GM12873 (cell line): ENCODE measurements at regions not wholly inside any gene's neighbourhood (a gene's known extent, or its start where the extent isn't known, plus 50 kb on each side); places are given as distances from the start of the nearest gene placed in this dataset.

Source experiments
- TF ChIP-seq, protein P1 (sequence below): IDR thresholded peaks from 2 replicates; pipeline ENCODE4 v1.5.1; 2012; ENCODE audit warnings: low read depth, mild to moderate bottlenecking, moderate library complexity, low read length, control low read depth; ENCODE audit not compliant: insufficient read depth; ENCODE audit errors: missing control alignments

DNA sequence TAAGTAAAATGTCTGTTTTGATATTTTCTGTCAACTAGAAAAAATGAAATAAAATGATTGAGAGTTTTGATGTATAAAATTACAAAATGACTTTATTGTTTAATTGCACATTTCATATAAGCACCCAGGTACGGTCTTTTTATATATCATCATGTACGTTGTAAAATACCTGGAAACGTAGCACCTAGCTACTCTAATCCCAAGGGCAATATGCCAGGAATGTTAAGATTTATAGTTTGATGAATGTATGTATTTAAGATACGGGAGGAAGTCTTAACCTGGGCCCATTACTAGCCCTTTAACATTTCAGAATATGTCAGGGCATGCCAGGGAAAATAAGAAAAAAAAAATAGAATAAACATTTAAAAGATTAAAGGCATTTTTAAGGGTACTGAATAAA lies 490.9 kb upstream of the NRSN1 start:
- TF ChIP-seq, protein P1, sequence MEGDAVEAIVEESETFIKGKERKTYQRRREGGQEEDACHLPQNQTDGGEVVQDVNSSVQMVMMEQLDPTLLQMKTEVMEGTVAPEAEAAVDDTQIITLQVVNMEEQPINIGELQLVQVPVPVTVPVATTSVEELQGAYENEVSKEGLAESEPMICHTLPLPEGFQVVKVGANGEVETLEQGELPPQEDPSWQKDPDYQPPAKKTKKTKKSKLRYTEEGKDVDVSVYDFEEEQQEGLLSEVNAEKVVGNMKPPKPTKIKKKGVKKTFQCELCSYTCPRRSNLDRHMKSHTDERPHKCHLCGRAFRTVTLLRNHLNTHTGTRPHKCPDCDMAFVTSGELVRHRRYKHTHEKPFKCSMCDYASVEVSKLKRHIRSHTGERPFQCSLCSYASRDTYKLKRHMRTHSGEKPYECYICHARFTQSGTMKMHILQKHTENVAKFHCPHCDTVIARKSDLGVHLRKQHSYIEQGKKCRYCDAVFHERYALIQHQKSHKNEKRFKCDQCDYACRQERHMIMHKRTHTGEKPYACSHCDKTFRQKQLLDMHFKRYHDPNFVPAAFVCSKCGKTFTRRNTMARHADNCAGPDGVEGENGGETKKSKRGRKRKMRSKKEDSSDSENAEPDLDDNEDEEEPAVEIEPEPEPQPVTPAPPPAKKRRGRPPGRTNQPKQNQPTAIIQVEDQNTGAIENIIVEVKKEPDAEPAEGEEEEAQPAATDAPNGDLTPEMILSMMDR, result no peak

DNA sequence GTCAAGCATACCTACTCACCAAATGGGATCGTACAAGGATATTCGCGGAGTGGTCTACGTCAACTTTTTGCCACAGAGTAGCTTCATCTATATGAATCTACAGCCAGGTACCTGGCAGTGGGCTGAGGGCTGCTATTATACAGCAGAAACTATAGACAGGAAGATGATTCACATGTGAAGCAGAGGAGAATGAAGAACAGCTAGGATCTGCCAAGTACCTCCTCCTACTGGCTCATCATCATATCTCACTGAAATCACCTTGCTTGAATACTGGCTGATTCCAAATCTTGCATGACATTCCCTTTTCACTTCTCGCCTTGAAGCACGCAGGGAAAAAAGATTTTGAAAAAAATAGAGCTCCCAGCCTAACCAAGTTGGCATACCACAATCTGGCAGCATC lies 488.7 kb upstream of the NRSN1 start:
- TF ChIP-seq, protein P1, result no peak

DNA sequence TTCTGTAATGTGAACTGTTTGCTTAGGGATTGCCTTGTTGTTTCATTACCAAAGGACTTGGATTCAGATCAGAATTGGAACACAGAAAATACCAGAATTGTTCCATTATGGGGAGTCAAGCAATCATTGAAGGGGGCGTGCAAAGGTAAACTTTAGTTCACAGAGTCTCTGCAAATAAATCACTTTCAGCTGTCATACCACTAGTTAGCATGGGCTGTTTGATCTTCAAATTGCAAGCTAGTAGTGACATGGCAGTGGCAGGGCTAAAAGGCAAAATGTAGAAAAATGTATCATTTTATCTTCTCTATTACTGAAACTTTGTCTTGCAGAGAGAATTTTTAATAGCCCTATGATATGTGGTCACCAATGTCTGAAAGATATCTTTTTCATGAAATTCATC lies 483.2 kb upstream of the NRSN1 start:
- TF ChIP-seq, protein P1, result no peak

DNA sequence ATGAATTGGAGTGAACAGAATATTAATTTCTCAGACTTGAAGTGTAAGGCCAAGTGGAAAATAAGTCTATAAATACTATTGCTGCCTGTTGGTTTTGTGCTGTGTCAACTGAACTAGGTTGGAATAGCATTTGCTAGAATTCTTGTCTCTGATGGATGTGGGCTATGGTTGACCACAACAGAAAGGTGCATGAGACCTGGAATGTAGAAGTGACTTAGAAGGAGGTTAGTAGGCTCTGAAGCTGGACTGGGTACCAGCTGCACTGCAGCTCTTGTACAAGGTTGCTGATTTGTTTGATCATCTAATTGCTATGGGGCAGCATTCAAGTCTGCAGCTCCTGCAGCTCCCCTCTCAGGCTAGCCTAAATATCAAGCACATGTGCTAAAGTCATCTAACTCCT lies 479.0 kb upstream of the NRSN1 start:
- TF ChIP-seq, protein P1, result no peak

DNA sequence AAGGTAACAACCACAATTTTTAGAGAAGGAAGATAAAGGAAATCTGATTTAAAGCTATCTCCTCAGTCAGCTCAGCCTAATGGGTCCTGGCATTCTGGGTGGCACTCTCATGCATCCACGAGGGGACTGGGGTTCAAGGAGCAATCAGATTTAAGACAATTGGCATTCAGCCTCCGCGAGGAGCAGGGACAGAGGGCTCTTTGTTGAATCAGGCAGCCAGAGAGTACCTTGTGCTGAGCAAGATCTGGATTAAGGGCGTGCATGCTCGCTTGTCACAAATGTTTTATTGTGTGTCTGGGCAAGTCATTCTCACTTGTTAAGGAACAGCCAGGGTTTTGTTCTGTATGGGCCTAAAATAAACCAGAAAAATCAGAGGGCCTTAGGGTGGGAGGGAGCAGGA lies 475.3 kb upstream of the NRSN1 start:
- TF ChIP-seq, protein P1, result no peak

DNA sequence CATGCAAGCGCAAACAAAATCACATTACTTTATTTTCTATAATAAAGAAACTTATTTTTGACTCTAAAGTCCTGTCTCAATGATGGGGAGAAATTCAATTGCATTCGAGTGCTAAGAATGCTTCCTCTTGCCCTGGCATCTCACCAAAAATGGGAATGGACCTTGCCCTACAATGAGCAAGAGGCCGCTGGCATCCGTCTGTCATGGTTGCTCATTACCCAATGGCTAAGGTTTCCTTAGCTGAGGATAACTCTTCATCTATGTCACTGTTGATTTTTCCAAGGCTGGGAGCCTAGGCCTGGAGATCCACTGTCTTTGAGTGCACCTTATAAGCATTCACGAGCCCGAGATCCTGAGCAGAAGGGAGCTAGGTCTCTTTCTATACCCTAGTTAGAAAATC lies 471.3 kb upstream of the NRSN1 start:
- TF ChIP-seq, protein P1, result no peak

DNA sequence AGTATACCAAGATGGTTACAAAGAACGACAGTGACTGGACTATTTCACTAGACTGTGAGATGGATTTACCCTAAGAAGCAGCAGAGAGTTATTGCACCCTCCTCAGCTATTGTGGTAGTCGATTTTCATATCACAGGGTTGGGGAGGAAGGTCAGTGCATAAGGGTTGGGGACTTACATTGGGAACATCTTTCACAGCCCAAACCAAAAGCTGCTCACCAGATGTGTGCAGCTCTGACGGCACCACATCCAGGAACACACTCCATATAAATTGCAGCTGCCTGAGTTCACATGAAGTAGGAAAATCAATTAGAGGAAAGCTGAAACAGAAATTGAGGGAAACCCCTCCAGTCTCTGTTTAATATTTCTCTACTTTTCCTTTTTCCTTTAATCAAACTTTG lies 470.5 kb upstream of the NRSN1 start:
- TF ChIP-seq, protein P1, result no peak
